Mesenchymal stem cell (in vitro differentiated cells and primary cell): ENCODE measurements at regions not wholly inside any gene's neighbourhood (a gene's known extent, or its start where the extent isn't known, plus 50 kb on each side); places are given as distances from the start of the nearest gene placed in this dataset.
A peak's percentile ranks its signal among the peaks of the same experiment; 100 is the strongest.

Experiments
- DNase-seq: peaks from one replicate; pipeline ENCODE4 v3.0.0-alpha.2; 2013
- H2AFZ ChIP-seq: one replicate; pipeline ENCODE4 v1.6.1; 2013; ENCODE audit warnings: low read depth, mild to moderate bottlenecking, control low read depth, inconsistent platforms, low read length, moderate library complexity
- H2AK5ac ChIP-seq: 2 replicates; pipeline ENCODE4 v1.6.1; 2013; ENCODE audit warnings: low read length, moderate library complexity, mild to moderate bottlenecking, inconsistent platforms; ENCODE audit not compliant: severe bottlenecking
- H2BK120ac ChIP-seq: one replicate; pipeline ENCODE4 v1.6.1; 2013; ENCODE audit warnings: low read depth, mild to moderate bottlenecking, inconsistent platforms, low read length, moderate library complexity
- H2BK12ac ChIP-seq, 2 experiments: one replicate each; pipeline ENCODE4 v1.6.1; 2013; ENCODE audit warnings: inconsistent platforms in 2 of 2, low read length in 2 of 2, mild to moderate bottlenecking in 2 of 2, moderate library complexity in 2 of 2, control low read depth in 1 of 2
- H2BK15ac ChIP-seq: one replicate; pipeline ENCODE4 v1.6.1; 2013; ENCODE audit warnings: mild to moderate bottlenecking, low read depth, inconsistent platforms; ENCODE audit not compliant: poor library complexity, severe bottlenecking
- H2BK5ac ChIP-seq: 2 replicates; pipeline ENCODE4 v1.6.1; 2013; ENCODE audit warnings: low read depth, mild to moderate bottlenecking, low read length, control low read depth, inconsistent platforms; ENCODE audit not compliant: poor library complexity, severe bottlenecking
- H3K14ac ChIP-seq, 2 experiments: one replicate each; pipeline ENCODE4 v1.6.1; 2013; ENCODE audit warnings: inconsistent platforms in 2 of 2, low read length in 2 of 2, control low read depth in 1 of 2, mild to moderate bottlenecking in 1 of 2, moderate library complexity in 1 of 2
- H3K18ac ChIP-seq, 2 experiments: one replicate each; pipeline ENCODE4 v1.6.1; 2013; ENCODE audit warnings: inconsistent platforms in 2 of 2, low read length in 2 of 2, control low read depth in 1 of 2, low read depth in 1 of 2, mild to moderate bottlenecking in 1 of 2
- H3K23ac ChIP-seq, 2 experiments: one replicate each; pipeline ENCODE4 v1.6.1; 2013; ENCODE audit warnings: inconsistent platforms in 2 of 2, low read length in 2 of 2, mild to moderate bottlenecking in 2 of 2, moderate library complexity in 2 of 2, control low read depth in 1 of 2
- H3K27ac ChIP-seq: 2 replicates; pipeline ENCODE4 v1.5.1; 2013; ENCODE audit warnings: mild to moderate bottlenecking, moderate library complexity, low read length, control low read depth, inconsistent platforms; ENCODE audit not compliant: poor library complexity, severe bottlenecking
- H3K27me3 ChIP-seq, 2 experiments: 2 replicates each; pipeline versions ENCODE4 v1.6.1 to v1.7.0; 2013; ENCODE audit warnings: low read length in 2 of 2, mild to moderate bottlenecking in 2 of 2, moderate library complexity in 2 of 2, control low read depth in 1 of 2, inconsistent platforms in 1 of 2; ENCODE audit not compliant: control insufficient read depth in 1 of 2, insufficient read depth in 1 of 2
- H3K36me3 ChIP-seq, 2 experiments: 2 replicates each; pipeline versions ENCODE4 v1.6.1 to v1.7.0; 2013; ENCODE audit warnings: low read length in 2 of 2, control low read depth in 1 of 2, inconsistent platforms in 1 of 2, low read depth in 1 of 2, mild to moderate bottlenecking in 1 of 2; ENCODE audit not compliant: insufficient read depth in 2 of 2, control insufficient read depth in 1 of 2
- H3K4ac ChIP-seq, 2 experiments: one replicate each; pipeline ENCODE4 v1.6.1; 2013; ENCODE audit warnings: inconsistent platforms in 2 of 2, low read length in 2 of 2, mild to moderate bottlenecking in 2 of 2, moderate library complexity in 2 of 2, control low read depth in 1 of 2, low read depth in 1 of 2
- H3K4me1 ChIP-seq: 2 replicates; pipeline ENCODE4 v1.6.1; 2013; ENCODE audit warnings: low read depth, low read length, control low read depth; ENCODE audit not compliant: control insufficient read depth, insufficient read depth
- H3K4me2 ChIP-seq: 2 replicates; pipeline ENCODE4 v1.6.1; 2013; ENCODE audit warnings: low read length, mild to moderate bottlenecking, inconsistent platforms; ENCODE audit not compliant: poor library complexity, severe bottlenecking
- H3K4me3 ChIP-seq, 2 experiments: 2 replicates each; pipeline versions ENCODE4 v1.5.1 to v1.7.0; 2013; ENCODE audit warnings: low read length in 2 of 2, mild to moderate bottlenecking in 2 of 2, control low read depth in 1 of 2, low read depth in 1 of 2; ENCODE audit not compliant: insufficient read depth in 1 of 2
- H3K79me1 ChIP-seq: replicated peaks from 2 replicates; pipeline ENCODE4 v1.6.1; 2013; ENCODE audit warnings: mild to moderate bottlenecking, control low read depth, low read length, inconsistent platforms; ENCODE audit not compliant: poor library complexity, severe bottlenecking
- H3K9ac ChIP-seq: 2 replicates; pipeline ENCODE4 v1.7.0; 2013; ENCODE audit warnings: mild to moderate bottlenecking, low read length, moderate library complexity
- H3K9me3 ChIP-seq: 2 replicates; pipeline ENCODE4 v1.7.0; 2013; ENCODE audit warnings: mild to moderate bottlenecking, low read length; ENCODE audit not compliant: control insufficient read depth
- H4K8ac ChIP-seq: one replicate; pipeline ENCODE4 v1.6.1; 2013; ENCODE audit warnings: inconsistent platforms, mild to moderate bottlenecking, low read length, moderate library complexity
- H4K91ac ChIP-seq: one replicate; pipeline ENCODE4 v1.6.1; 2013; ENCODE audit warnings: mild to moderate bottlenecking, low read length, inconsistent platforms
- WGBS: methylation state at CpG from one replicate; pipeline ENCODE4 v1.1.7; 2013; ENCODE audit warnings: mixed read lengths; 5-methylcytosine and 5-hydroxymethylcytosine counted together

DNA sequence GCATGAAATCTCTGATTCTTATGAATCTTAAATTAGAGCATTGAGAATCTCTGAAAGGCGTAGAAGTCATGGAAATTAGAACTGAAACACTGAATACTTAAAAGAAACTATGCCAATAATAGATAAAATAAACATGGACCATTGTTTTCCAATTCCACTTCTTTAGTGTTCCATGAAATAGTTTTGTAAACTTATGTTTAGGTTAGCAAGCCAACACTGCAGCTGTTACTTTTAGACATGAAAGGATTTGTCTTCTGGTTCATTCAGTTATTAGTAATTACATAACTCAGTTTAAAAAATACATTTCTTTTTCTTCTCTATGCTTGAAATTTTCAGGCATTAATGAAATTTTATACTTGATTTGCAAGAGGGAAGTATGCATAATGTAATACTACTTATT, 733.4 kb upstream of the NUDT12 start:
- no peaks in the 10 kb centered on the region for H3K79me1 ChIP-seq
- no peaks in the 10 kb centered on the region for H3K27me3 ChIP-seq
- H3K4me1 ChIP-seq, result no peaks in the 10 kb centered on the region
- H3K23ac ChIP-seq, result no peak overlapping the region
- no peak overlapping the region for H2BK12ac ChIP-seq
- no peak overlapping the region for H3K4me3 ChIP-seq
- no peak overlapping the region for H2AFZ ChIP-seq
- H3K27ac ChIP-seq, result no peak overlapping the region
- H3K9me3 ChIP-seq, result no peaks in the 10 kb centered on the region
- no peak overlapping the region for H3K9ac ChIP-seq
- no peak overlapping the region for H3K4ac ChIP-seq
- H2BK5ac ChIP-seq, result no peak overlapping the region
- H2BK15ac ChIP-seq, result no peak overlapping the region
- H3K4me2 ChIP-seq, result no peak overlapping the region
- H3K36me3 ChIP-seq, result no peaks in the 10 kb centered on the region
- H4K8ac ChIP-seq, result no peak overlapping the region
- H2AK5ac ChIP-seq, result no peak overlapping the region
- H4K91ac ChIP-seq, result no peak overlapping the region
- H3K14ac ChIP-seq, result no peak overlapping the region
- H2BK120ac ChIP-seq, result no peak overlapping the region
- no CpG with 5 or more reads among the region's 1 CpG for WGBS
- no peak for DNase-seq
- H3K18ac ChIP-seq, result no peak overlapping the region

DNA sequence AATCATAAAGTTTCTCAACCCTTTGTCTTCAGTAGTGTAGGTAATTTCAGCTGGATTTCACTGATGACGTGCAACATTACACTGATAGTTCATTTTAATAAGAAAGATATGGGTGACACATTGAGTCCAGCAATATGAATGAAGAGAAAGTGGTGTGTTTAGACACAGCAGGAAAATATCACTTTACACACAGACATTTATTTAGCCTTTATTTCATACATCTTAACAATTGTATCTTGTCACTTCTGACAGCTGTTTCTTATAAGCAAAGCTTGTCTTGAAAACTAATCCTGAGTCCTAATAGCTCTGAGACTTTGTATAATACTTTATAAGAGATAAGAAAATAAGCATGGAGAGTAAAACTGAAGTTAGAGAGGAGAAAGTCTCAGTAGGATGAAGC, 720.5 kb upstream of the NUDT12 start:
- no peaks in the 10 kb centered on the region for H3K36me3 ChIP-seq
- WGBS, result no CpG with 5 or more reads among the region's 1 CpG

DNA sequence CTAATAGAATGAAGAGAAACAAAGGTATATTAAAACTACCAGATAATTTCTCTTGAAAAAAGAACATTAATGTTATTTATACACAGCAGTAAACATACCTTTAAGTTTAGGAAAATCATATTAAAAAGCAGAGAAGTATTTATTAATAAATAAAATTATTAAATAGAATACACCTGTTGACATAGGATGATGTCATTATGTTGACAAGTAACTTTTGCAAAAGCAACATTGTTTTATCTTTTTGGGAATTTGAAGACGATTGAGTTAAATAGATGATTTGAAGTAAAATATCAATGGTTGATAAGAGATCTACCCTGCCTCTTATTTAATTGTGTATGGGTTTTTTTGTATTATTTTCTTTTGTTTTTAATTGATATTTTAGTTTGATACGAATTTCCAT, 711.1 kb upstream of the NUDT12 start:
- H3K36me3 ChIP-seq, result no peaks in the 10 kb centered on the region
- no peaks in the 10 kb centered on the region for H3K4me1 ChIP-seq
- H3K14ac ChIP-seq, result no peak overlapping the region
- H4K8ac ChIP-seq, result no peak overlapping the region
- H2BK5ac ChIP-seq, result no peak overlapping the region
- H3K4me3 ChIP-seq, result no peak overlapping the region
- no peak overlapping the region for H3K27ac ChIP-seq
- WGBS, result 100% methylated on average over 1 of the region's 2 CpGs
- no peaks in the 10 kb centered on the region for H3K9me3 ChIP-seq
- no peak overlapping the region for H2BK12ac ChIP-seq
- no peak overlapping the region for H3K23ac ChIP-seq
- no peaks in the 10 kb centered on the region for H3K27me3 ChIP-seq
- H3K79me1 ChIP-seq, result no peaks in the 10 kb centered on the region
- H3K9ac ChIP-seq, result no peak overlapping the region
- no peak for DNase-seq
- H4K91ac ChIP-seq, result no peak overlapping the region
- H3K18ac ChIP-seq, result no peak overlapping the region
- no peak overlapping the region for H3K4ac ChIP-seq
- no peak overlapping the region for H2BK15ac ChIP-seq
- no peak overlapping the region for H2AK5ac ChIP-seq
- no peak overlapping the region for H2AFZ ChIP-seq
- H3K4me2 ChIP-seq, result no peak overlapping the region
- no peak overlapping the region for H2BK120ac ChIP-seq

More for the DNA sequence above, 720.5 kb upstream of the NUDT12 start:
- Histone ChIP-seq H3K4me2 (no peak overlapping the region), H3K23ac (no peak overlapping the region), H3K27ac (no peak overlapping the region), H3K27me3 (no peaks in the 10 kb centered on the region), H3K18ac (no peak overlapping the region), H2AFZ (no peak overlapping the region), H2BK120ac (no peak overlapping the region), H2BK15ac (no peak overlapping the region), H4K91ac (no peak overlapping the region), H4K8ac (no peak overlapping the region), H2BK12ac (no peak overlapping the region), H3K79me1 (no peaks in the 10 kb centered on the region), H3K14ac (no peak overlapping the region), H3K9ac (no peak overlapping the region), H2BK5ac (no peak overlapping the region), H3K4me1 (no peaks in the 10 kb centered on the region), H3K4ac (no peak overlapping the region), H3K9me3 (peaks cover 21% of the 10 kb centered on the region), H2AK5ac (no peak overlapping the region), H3K4me3 (no peak overlapping the region)
- DNase-seq, result no peak

DNA sequence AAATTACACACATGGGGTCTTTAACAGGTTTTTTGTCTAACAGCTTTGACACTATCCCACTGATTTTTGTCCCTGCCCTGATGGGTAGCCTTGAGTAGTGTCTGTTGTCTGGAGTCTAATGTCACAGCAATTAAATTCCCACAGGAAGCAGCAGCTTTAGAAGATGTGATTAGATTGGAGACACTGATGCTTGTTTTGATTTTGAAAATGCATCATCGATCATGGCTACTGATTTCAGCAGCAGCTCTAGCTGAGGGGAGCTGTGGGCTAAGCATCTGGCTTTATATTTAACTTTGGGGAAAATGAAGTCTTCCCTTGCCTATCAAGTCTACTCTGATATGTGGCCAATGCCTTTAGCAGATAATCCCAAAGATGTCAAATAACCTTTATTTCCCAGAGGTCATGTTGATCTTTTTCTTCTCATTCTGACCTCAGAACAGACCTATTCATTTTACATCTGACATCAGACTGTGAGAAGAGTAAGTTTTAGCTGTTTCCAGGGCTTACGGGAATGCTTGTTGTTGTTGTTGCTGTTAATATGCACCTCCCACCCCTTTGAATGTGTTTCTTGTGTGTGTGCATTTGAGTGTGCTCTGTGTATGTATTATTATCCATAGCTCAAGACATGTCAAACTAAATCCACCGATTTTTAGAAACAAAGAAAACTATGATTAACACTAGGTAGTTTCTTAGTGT, 704.9 kb upstream of the NUDT12 start:
- no peaks in the 10 kb centered on the region for H3K9me3 ChIP-seq

More for the DNA sequence above, 704.9 kb upstream of the NUDT12 start:
- WGBS, result 33% methylated on average over 1 of the region's 3 CpGs
- Histone ChIP-seq H3K23ac (no peak overlapping the region), H3K18ac (no peak overlapping the region), H3K36me3 (no peaks in the 10 kb centered on the region), H3K4ac (no peak overlapping the region), H3K14ac (no peak overlapping the region), H3K27me3 (no peaks in the 10 kb centered on the region), H2BK120ac (no peak overlapping the region), H2AK5ac (no peak overlapping the region), H3K4me1 (no peaks in the 10 kb centered on the region), H4K8ac (no peak overlapping the region), H2BK12ac (no peak overlapping the region), H2BK5ac (no peak overlapping the region), H3K79me1 (no peaks in the 10 kb centered on the region), H3K4me2 (no peak overlapping the region), H3K27ac (no peak overlapping the region), H2BK15ac (no peak overlapping the region), H3K9ac (no peak overlapping the region), H4K91ac (no peak overlapping the region), H3K4me3 (no peak overlapping the region), H2AFZ (no peak overlapping the region)
- peak; percentile 24 for DNase-seq
